GM12878 (cell line): ENCODE measurements at regions not wholly inside any gene's neighbourhood (a gene's known extent, or its start where the extent isn't known, plus 50 kb on each side); places are given as distances from the start of the nearest gene placed in this dataset.

Experiments used
- ATAC-seq: fragments of 200-7000 bp; cut with Tn5 transposase; 3 replicates; pipeline ENCODE4 v1.9.1; 2020; ENCODE audit warnings: mild to moderate bottlenecking, moderate library complexity
- BruUV-seq: library from RNA; stranded (reverse); fragments of 400-500 nt; replicated peaks from 2 replicates; lab custom pipeline; 2021; lab: Mats Ljungman, UMichigan
- CTCF ChIA-PET: fragments of 300-600 bp; sonication (Branson Sonifier 250); formaldehyde crosslinking; extraction: SDS; loops from one replicate; lab custom pipeline; 2021; ENCODE audit warnings: inconsistent platforms; lab: Yijun Ruan, JAX
- POLR2A ChIA-PET: fragments of 350-600 bp; formaldehyde crosslinking; extraction: SDS; loops from one replicate; lab custom pipeline; 2021; ENCODE audit warnings: inconsistent platforms; lab: Charles Lee
- RAD21 ChIA-PET: fragments of 300-600 bp; sonication (Branson Sonifier 250); formaldehyde crosslinking; loops from one replicate; lab custom pipeline; 2023; ENCODE audit warnings: antibody characterized with exemption; ENCODE audit not compliant: unreplicated experiment; lab: Charles Lee
- SMC1A ChIA-PET: fragments of 300-600 bp; sonication (Branson Sonifier 250); formaldehyde crosslinking; loops from one replicate; lab custom pipeline; 2023; ENCODE audit not compliant: unreplicated experiment, uncharacterized antibody; lab: Charles Lee
- DNase-seq: peaks from one replicate; pipeline ENCODE4 v3.0.0-alpha.2; 2011; ENCODE audit warnings: low read depth, low spot score
- FAIRE-seq: peaks from 3 replicates; lab custom pipeline; 2011; peaks lifted over from hg19 to GRCh38; lab: Jason Lieb, UNC
- H2AFZ ChIP-seq: 2 replicates; pipeline ENCODE4 v1.6.0; 2011; ENCODE audit warnings: low read depth, low read length, control low read depth; ENCODE audit not compliant: control insufficient read depth
- H3K27ac ChIP-seq: 2 replicates; pipeline ENCODE4 v1.5.1; 2011; ENCODE audit warnings: control low read depth; ENCODE audit not compliant: control insufficient read depth, insufficient read depth
- H3K27me3 ChIP-seq, 2 experiments: replicated peaks in 1 of 2; 2 replicates each; pipeline versions ENCODE4 v1.6.0 to v1.6.1; 2011; ENCODE audit warnings: low read length in 1 of 2; ENCODE audit not compliant: control insufficient read depth in 2 of 2, insufficient read depth in 2 of 2
- H3K36me3 ChIP-seq, 2 experiments: 2 replicates each; pipeline ENCODE4 v1.5.1; 2011; ENCODE audit warnings: low read length in 1 of 2; ENCODE audit not compliant: control insufficient read depth in 2 of 2, insufficient read depth in 2 of 2
- H3K4me1 ChIP-seq: 2 replicates; pipeline ENCODE4 v1.6.1; 2011; ENCODE audit warnings: mild to moderate bottlenecking, low read length, moderate library complexity, mixed read lengths; ENCODE audit not compliant: control insufficient read depth, insufficient read depth
- H3K4me2 ChIP-seq: 2 replicates; pipeline ENCODE4 v1.6.0; 2011; ENCODE audit warnings: control low read depth; ENCODE audit not compliant: control insufficient read depth, insufficient read depth
- H3K4me3 ChIP-seq: fragments of 200-600 bp; sonication (generic); 2 replicates; pipeline ENCODE4 v1.5.1; 2016
- H3K79me2 ChIP-seq: 2 replicates; pipeline ENCODE4 v1.6.0; 2011; ENCODE audit warnings: low read length; ENCODE audit not compliant: control insufficient read depth, insufficient read depth
- H3K9ac ChIP-seq: 2 replicates; pipeline ENCODE4 v1.8.0; 2011; ENCODE audit warnings: low read length, control low read depth, mixed read lengths; ENCODE audit not compliant: control insufficient read depth, insufficient read depth
- H3K9me3 ChIP-seq: replicated peaks from 3 replicates; pipeline ENCODE4 v1.5.1; 2011; ENCODE audit warnings: mild to moderate bottlenecking, low read length; ENCODE audit not compliant: control insufficient read depth, insufficient read depth
- H4K20me1 ChIP-seq: 2 replicates; pipeline ENCODE4 v1.6.0; 2011; ENCODE audit not compliant: control insufficient read depth, insufficient read depth
- FOXM1 ChIP-seq: IDR thresholded peaks from 2 replicates; pipeline ENCODE4 v1.6.1; 2012; ENCODE audit warnings: low read depth, mild to moderate bottlenecking, inconsistent platforms, low read length, moderate library complexity
- HDGF ChIP-seq: fragments of 450-650 bp; IDR thresholded peaks from 2 replicates; pipeline ENCODE4 v1.6.1; 2016; ENCODE audit warnings: antibody characterized with exemption
- KAT2A ChIP-seq: conservative IDR thresholded peaks from 2 replicates; pipeline ENCODE4 v1.6.1; 2011; ENCODE audit warnings: low read depth, low read length; ENCODE audit not compliant: control insufficient read depth
- MTA3 ChIP-seq: IDR thresholded peaks from 2 replicates; pipeline ENCODE4 v1.6.1; 2012; ENCODE audit warnings: low read length, inconsistent platforms, borderline replicate concordance
- in situ Hi-C: fragments of 300-500 bp; cut with MboI; formaldehyde crosslinking; loops from 9 replicates; pipeline ENCODE4 v1.14.3; 2018; ENCODE audit warnings: mixed read lengths
- intact Hi-C: fragments of 100-400 bp; cut with micrococcal nuclease; formaldehyde crosslinking; loops from one replicate; pipeline ENCODE4 v1.14.2; 2022; ENCODE audit not compliant: unreplicated experiment
- TF ChIP-seq, protein P1 (sequence below): fragments of 450-650 bp; IDR thresholded peaks from 2 replicates; pipeline ENCODE4 v1.6.1; 2016; ENCODE audit warnings: mild to moderate bottlenecking
- TF ChIP-seq, protein P2 (sequence below): fragments of 450-650 bp; formaldehyde crosslinking; IDR thresholded peaks from 2 replicates; pipeline ENCODE4 v1.4.0; 2020; ENCODE audit warnings: mild to moderate bottlenecking, moderate library complexity

- POLR2A ChIA-PET = no interaction called here
- no peaks in the 10 kb centered on the region for H3K79me2 ChIP-seq
- FAIRE-seq (no peak), ATAC-seq (no peak), DNase-seq (no peak)
- H4K20me1 ChIP-seq = no peaks in the 10 kb centered on the region
- RAD21 ChIA-PET = no interaction called here
- no peaks in the 10 kb centered on the region for H3K27me3 ChIP-seq
- no peak overlapping the region for H2AFZ ChIP-seq
- in situ Hi-C loops = no loop called here
- CTCF ChIA-PET = interaction anchor here (1.1 kb wide), 1 partner anchor 11 kb away, joined by 3 read pairs; no protein-coding TSS in a partner anchor
- no TSS peak for BruUV-seq
- H3K9ac ChIP-seq = no peak overlapping the region
- TF ChIP-seq HDGF = no peak
- no peak for TF ChIP-seq MTA3
- no peak for TF ChIP-seq KAT2A
- TF ChIP-seq, protein P1, sequence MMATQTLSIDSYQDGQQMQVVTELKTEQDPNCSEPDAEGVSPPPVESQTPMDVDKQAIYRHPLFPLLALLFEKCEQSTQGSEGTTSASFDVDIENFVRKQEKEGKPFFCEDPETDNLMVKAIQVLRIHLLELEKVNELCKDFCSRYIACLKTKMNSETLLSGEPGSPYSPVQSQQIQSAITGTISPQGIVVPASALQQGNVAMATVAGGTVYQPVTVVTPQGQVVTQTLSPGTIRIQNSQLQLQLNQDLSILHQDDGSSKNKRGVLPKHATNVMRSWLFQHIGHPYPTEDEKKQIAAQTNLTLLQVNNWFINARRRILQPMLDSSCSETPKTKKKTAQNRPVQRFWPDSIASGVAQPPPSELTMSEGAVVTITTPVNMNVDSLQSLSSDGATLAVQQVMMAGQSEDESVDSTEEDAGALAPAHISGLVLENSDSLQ = no peak
- TF ChIP-seq, protein P2, sequence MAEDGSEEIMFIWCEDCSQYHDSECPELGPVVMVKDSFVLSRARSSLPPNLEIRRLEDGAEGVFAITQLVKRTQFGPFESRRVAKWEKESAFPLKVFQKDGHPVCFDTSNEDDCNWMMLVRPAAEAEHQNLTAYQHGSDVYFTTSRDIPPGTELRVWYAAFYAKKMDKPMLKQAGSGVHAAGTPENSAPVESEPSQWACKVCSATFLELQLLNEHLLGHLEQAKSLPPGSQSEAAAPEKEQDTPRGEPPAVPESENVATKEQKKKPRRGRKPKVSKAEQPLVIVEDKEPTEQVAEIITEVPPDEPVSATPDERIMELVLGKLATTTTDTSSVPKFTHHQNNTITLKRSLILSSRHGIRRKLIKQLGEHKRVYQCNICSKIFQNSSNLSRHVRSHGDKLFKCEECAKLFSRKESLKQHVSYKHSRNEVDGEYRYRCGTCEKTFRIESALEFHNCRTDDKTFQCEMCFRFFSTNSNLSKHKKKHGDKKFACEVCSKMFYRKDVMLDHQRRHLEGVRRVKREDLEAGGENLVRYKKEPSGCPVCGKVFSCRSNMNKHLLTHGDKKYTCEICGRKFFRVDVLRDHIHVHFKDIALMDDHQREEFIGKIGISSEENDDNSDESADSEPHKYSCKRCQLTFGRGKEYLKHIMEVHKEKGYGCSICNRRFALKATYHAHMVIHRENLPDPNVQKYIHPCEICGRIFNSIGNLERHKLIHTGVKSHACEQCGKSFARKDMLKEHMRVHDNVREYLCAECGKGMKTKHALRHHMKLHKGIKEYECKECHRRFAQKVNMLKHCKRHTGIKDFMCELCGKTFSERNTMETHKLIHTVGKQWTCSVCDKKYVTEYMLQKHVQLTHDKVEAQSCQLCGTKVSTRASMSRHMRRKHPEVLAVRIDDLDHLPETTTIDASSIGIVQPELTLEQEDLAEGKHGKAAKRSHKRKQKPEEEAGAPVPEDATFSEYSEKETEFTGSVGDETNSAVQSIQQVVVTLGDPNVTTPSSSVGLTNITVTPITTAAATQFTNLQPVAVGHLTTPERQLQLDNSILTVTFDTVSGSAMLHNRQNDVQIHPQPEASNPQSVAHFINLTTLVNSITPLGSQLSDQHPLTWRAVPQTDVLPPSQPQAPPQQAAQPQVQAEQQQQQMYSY (CRISPR knock-in tag) = no peak
- no peak for TF ChIP-seq FOXM1
- intact Hi-C loops = no loop called here
- no peaks in the 10 kb centered on the region for H3K36me3 ChIP-seq
- SMC1A ChIA-PET = interaction anchor here (0.9 kb wide), 1 partner anchor 53 kb away, joined by 3 read pairs; no protein-coding TSS in a partner anchor
- H3K4me3 ChIP-seq = no peak overlapping the region
- H3K9me3 ChIP-seq = no peaks in the 10 kb centered on the region
- no peak overlapping the region for H3K27ac ChIP-seq
- H3K4me2 ChIP-seq = no peak overlapping the region
- H3K4me1 ChIP-seq = no peaks in the 10 kb centered on the region
Observed at GRCh38 chr4:108395786-108396185, 224.6 kb upstream of the RPL34 start.
